ENCODE measurements at regions not wholly inside any gene's neighbourhood (a gene's known extent, or its start where the extent isn't known, plus 50 kb on each side); places are given as distances from the start of the nearest gene placed in this dataset.
"Not testable (repeated sequence)": the region's sequence is repeated elsewhere in the genome, so short reads cannot be mapped to it uniquely, and the experiment has no call there.

- H3K4me1 ChIP-seq (ENCODE audit: control insufficient read depth in 1 of 2, insufficient read depth in 2 of 2, low read length in 2 of 2): no peaks in the 10 kb centered on the region
- H3K27me3 ChIP-seq (ENCODE audit: low read depth, low read length): no peaks in the 10 kb centered on the region
- no peaks in the 10 kb centered on the region for H3K36me3 ChIP-seq (ENCODE audit: control insufficient read depth in 1 of 2, insufficient read depth in 2 of 2, low read length in 2 of 2)
- H3K27ac ChIP-seq (ENCODE audit: low read length): no peak overlapping the region
- no peaks in the 10 kb centered on the region for H3K9me3 ChIP-seq (ENCODE audit: control insufficient read depth in 1 of 2, low read length in 2 of 2)
- no peak overlapping the region for H3K4me3 ChIP-seq (ENCODE audit: low read depth in 1 of 2, low read length in 2 of 2)
Observed at GRCh38 chr18:30889519-30890301, 152.8 kb downstream of the DSC3 start.

- Histone ChIP-seq H3K4me3 (ENCODE audit: low read depth in 1 of 2, low read length in 2 of 2) (no peak overlapping the region), H3K36me3 (ENCODE audit: control insufficient read depth in 1 of 2, insufficient read depth in 2 of 2, low read length in 2 of 2) (no peaks in the 10 kb centered on the region), H3K27ac (ENCODE audit: low read length) (no peak overlapping the region), H3K27me3 (ENCODE audit: low read depth, low read length) (no peaks in the 10 kb centered on the region), H3K9me3 (ENCODE audit: control insufficient read depth in 1 of 2, low read length in 2 of 2) (no peaks in the 10 kb centered on the region), H3K4me1 (ENCODE audit: control insufficient read depth in 1 of 2, insufficient read depth in 2 of 2, low read length in 2 of 2) (no peaks in the 10 kb centered on the region)
Observed at GRCh38 chr18:30888344-30888743, 154.2 kb downstream of the DSC3 start.

GRCh38 chr18:30886998-30887397 is 155.5 kb downstream of the DSC3 start:
- H3K27me3 ChIP-seq (ENCODE audit: low read depth, low read length): no peaks in the 10 kb centered on the region

GRCh38 chr18:30870466-30870865 is 172.1 kb downstream of the DSC3 start:
- H3K4me1 ChIP-seq (ENCODE audit: control insufficient read depth in 1 of 2, insufficient read depth in 2 of 2, low read length in 2 of 2): no peaks in the 10 kb centered on the region
- H3K27me3 ChIP-seq (ENCODE audit: low read depth, low read length): no peaks in the 10 kb centered on the region
- no peak overlapping the region for H3K27ac ChIP-seq (ENCODE audit: low read length)
- no peaks in the 10 kb centered on the region for H3K9me3 ChIP-seq (ENCODE audit: control insufficient read depth in 1 of 2, low read length in 2 of 2)
- H3K36me3 ChIP-seq (ENCODE audit: control insufficient read depth in 1 of 2, insufficient read depth in 2 of 2, low read length in 2 of 2): no peaks in the 10 kb centered on the region
- no peak overlapping the region for H3K4me3 ChIP-seq (ENCODE audit: low read depth in 1 of 2, low read length in 2 of 2)

More at GRCh38 chr18:30886998-30887397, 155.5 kb downstream of the DSC3 start:
- H3K4me3 ChIP-seq (ENCODE audit: low read depth in 1 of 2, low read length in 2 of 2): no peak overlapping the region
- H3K27ac ChIP-seq (ENCODE audit: low read length): no peak overlapping the region
- no peaks in the 10 kb centered on the region for H3K4me1 ChIP-seq (ENCODE audit: control insufficient read depth in 1 of 2, insufficient read depth in 2 of 2, low read length in 2 of 2)
- no peaks in the 10 kb centered on the region for H3K36me3 ChIP-seq (ENCODE audit: control insufficient read depth in 1 of 2, insufficient read depth in 2 of 2, low read length in 2 of 2)
- H3K9me3 ChIP-seq (ENCODE audit: control insufficient read depth in 1 of 2, low read length in 2 of 2): no peaks in the 10 kb centered on the region

GRCh38 chr18:30862900-30863299 is 179.6 kb downstream of the DSC3 start:
- Histone ChIP-seq H3K4me1 (ENCODE audit: control insufficient read depth in 1 of 2, insufficient read depth in 2 of 2, low read length in 2 of 2) (no peaks in the 10 kb centered on the region), H3K27ac (ENCODE audit: low read length) (no peak overlapping the region), H3K4me3 (ENCODE audit: low read depth in 1 of 2, low read length in 2 of 2) (no peak overlapping the region), H3K9me3 (ENCODE audit: control insufficient read depth in 1 of 2, low read length in 2 of 2) (no peaks in the 10 kb centered on the region), H3K36me3 (ENCODE audit: control insufficient read depth in 1 of 2, insufficient read depth in 2 of 2, low read length in 2 of 2) (no peaks in the 10 kb centered on the region), H3K27me3 (ENCODE audit: low read depth, low read length) (no peaks in the 10 kb centered on the region)

- no peaks in the 10 kb centered on the region for H3K4me1 ChIP-seq (ENCODE audit: control insufficient read depth in 1 of 2, insufficient read depth in 2 of 2, low read length in 2 of 2)
- no peak overlapping the region for H3K27ac ChIP-seq (ENCODE audit: low read length)
- H3K4me3 ChIP-seq (ENCODE audit: low read depth in 1 of 2, low read length in 2 of 2): no peak overlapping the region
- no peaks in the 10 kb centered on the region for H3K36me3 ChIP-seq (ENCODE audit: control insufficient read depth in 1 of 2, insufficient read depth in 2 of 2, low read length in 2 of 2)
- H3K9me3 ChIP-seq (ENCODE audit: control insufficient read depth in 1 of 2, low read length in 2 of 2): no peaks in the 10 kb centered on the region
- no peaks in the 10 kb centered on the region for H3K27me3 ChIP-seq (ENCODE audit: low read depth, low read length)
Observed at GRCh38 chr18:30860741-30861140, 181.8 kb downstream of the DSC3 start.

GRCh38 chr18:30859036-30859435 is 183.5 kb downstream of the DSC3 start:
- Histone ChIP-seq H3K4me3 (ENCODE audit: low read depth in 1 of 2, low read length in 2 of 2) (no peak overlapping the region), H3K27ac (ENCODE audit: low read length) (no peak overlapping the region), H3K36me3 (ENCODE audit: control insufficient read depth in 1 of 2, insufficient read depth in 2 of 2, low read length in 2 of 2) (no peaks in the 10 kb centered on the region), H3K27me3 (ENCODE audit: low read depth, low read length) (no peaks in the 10 kb centered on the region), H3K4me1 (ENCODE audit: control insufficient read depth in 1 of 2, insufficient read depth in 2 of 2, low read length in 2 of 2) (no peaks in the 10 kb centered on the region), H3K9me3 (ENCODE audit: control insufficient read depth in 1 of 2, low read length in 2 of 2) (no peaks in the 10 kb centered on the region)

- Histone ChIP-seq H3K9me3 (ENCODE audit: control insufficient read depth in 1 of 2, low read length in 2 of 2) (no peaks in the 10 kb centered on the region), H3K4me1 (ENCODE audit: control insufficient read depth in 1 of 2, insufficient read depth in 2 of 2, low read length in 2 of 2) (no peaks in the 10 kb centered on the region), H3K4me3 (ENCODE audit: low read depth in 1 of 2, low read length in 2 of 2) (no peak overlapping the region), H3K27me3 (ENCODE audit: low read depth, low read length) (no peaks in the 10 kb centered on the region), H3K27ac (ENCODE audit: low read length) (no peak overlapping the region), H3K36me3 (ENCODE audit: control insufficient read depth in 1 of 2, insufficient read depth in 2 of 2, low read length in 2 of 2) (no peaks in the 10 kb centered on the region)
Observed at GRCh38 chr18:30858560-30858959, 184.0 kb downstream of the DSC3 start.

- H3K4me1 ChIP-seq (ENCODE audit: control insufficient read depth in 1 of 2, insufficient read depth in 2 of 2, low read length in 2 of 2): no peaks in the 10 kb centered on the region
- no peaks in the 10 kb centered on the region for H3K9me3 ChIP-seq (ENCODE audit: control insufficient read depth in 1 of 2, low read length in 2 of 2)
- H3K36me3 ChIP-seq (ENCODE audit: control insufficient read depth in 1 of 2, insufficient read depth in 2 of 2, low read length in 2 of 2): no peaks in the 10 kb centered on the region
- no peak overlapping the region for H3K4me3 ChIP-seq (ENCODE audit: low read depth in 1 of 2, low read length in 2 of 2)
- no peaks in the 10 kb centered on the region for H3K27me3 ChIP-seq (ENCODE audit: low read depth, low read length)
- H3K27ac ChIP-seq (ENCODE audit: low read length): no peak overlapping the region
Observed at GRCh38 chr18:30855762-30856161, 186.8 kb downstream of the DSC3 start.

- H3K4me3 ChIP-seq (ENCODE audit: low read depth in 1 of 2, low read length in 2 of 2): no peak overlapping the region
- H3K27ac ChIP-seq (ENCODE audit: low read length): no peak overlapping the region
- no peaks in the 10 kb centered on the region for H3K27me3 ChIP-seq (ENCODE audit: low read depth, low read length)
- no peaks in the 10 kb centered on the region for H3K4me1 ChIP-seq (ENCODE audit: control insufficient read depth in 1 of 2, insufficient read depth in 2 of 2, low read length in 2 of 2)
- H3K36me3 ChIP-seq (ENCODE audit: control insufficient read depth in 1 of 2, insufficient read depth in 2 of 2, low read length in 2 of 2): no peaks in the 10 kb centered on the region
- no peaks in the 10 kb centered on the region for H3K9me3 ChIP-seq (ENCODE audit: control insufficient read depth in 1 of 2, low read length in 2 of 2)
Observed at GRCh38 chr18:30852980-30853379, 189.6 kb downstream of the DSC3 start.

- Histone ChIP-seq H3K4me3 (ENCODE audit: low read depth in 1 of 2, low read length in 2 of 2) (no peak overlapping the region), H3K27ac (ENCODE audit: low read length) (no peak overlapping the region), H3K27me3 (ENCODE audit: low read depth, low read length) (no peaks in the 10 kb centered on the region), H3K9me3 (ENCODE audit: control insufficient read depth in 1 of 2, low read length in 2 of 2) (no peaks in the 10 kb centered on the region), H3K36me3 (ENCODE audit: control insufficient read depth in 1 of 2, insufficient read depth in 2 of 2, low read length in 2 of 2) (no peaks in the 10 kb centered on the region), H3K4me1 (ENCODE audit: control insufficient read depth in 1 of 2, insufficient read depth in 2 of 2, low read length in 2 of 2) (no peaks in the 10 kb centered on the region)
Observed at GRCh38 chr18:30852541-30852940, 190.0 kb downstream of the DSC3 start.

GRCh38 chr18:30839056-30839561 is 203.4 kb downstream of the DSC3 start:
- not testable (repeated sequence) for H3K4me3 ChIP-seq (ENCODE audit: low read depth in 1 of 2, low read length in 2 of 2); H3K4me1 ChIP-seq (ENCODE audit: control insufficient read depth in 1 of 2, insufficient read depth in 2 of 2, low read length in 2 of 2); H3K36me3 ChIP-seq (ENCODE audit: control insufficient read depth in 1 of 2, insufficient read depth in 2 of 2, low read length in 2 of 2); H3K27ac ChIP-seq (ENCODE audit: low read length); H3K9me3 ChIP-seq (ENCODE audit: control insufficient read depth in 1 of 2, low read length in 2 of 2); H3K27me3 ChIP-seq (ENCODE audit: low read depth, low read length)

Measured in muscle layer of duodenum (tissue), 2 donors.